B cell (primary cell): ENCODE measurements at regions not wholly inside any gene's neighbourhood (a gene's known extent, or its start where the extent isn't known, plus 50 kb on each side); places are given as distances from the start of the nearest gene placed in this dataset.

ENCODE experiments used
- EZH2 ChIP-seq: IDR thresholded peaks from 2 replicates; pipeline ENCODE4 v1.6.1; 2012; ENCODE audit warnings: borderline replicate concordance, low read depth, mild to moderate bottlenecking, moderate library complexity, low read length; ENCODE audit not compliant: insufficient read depth, poor library complexity, severe bottlenecking
- TF ChIP-seq, protein P1 (sequence below): fragments of 200-600 bp; IDR thresholded peaks from one replicate; pipeline ENCODE4 v1.8.0; 2022; ENCODE audit warnings: antibody characterized with exemption, mild to moderate bottlenecking

DNA sequence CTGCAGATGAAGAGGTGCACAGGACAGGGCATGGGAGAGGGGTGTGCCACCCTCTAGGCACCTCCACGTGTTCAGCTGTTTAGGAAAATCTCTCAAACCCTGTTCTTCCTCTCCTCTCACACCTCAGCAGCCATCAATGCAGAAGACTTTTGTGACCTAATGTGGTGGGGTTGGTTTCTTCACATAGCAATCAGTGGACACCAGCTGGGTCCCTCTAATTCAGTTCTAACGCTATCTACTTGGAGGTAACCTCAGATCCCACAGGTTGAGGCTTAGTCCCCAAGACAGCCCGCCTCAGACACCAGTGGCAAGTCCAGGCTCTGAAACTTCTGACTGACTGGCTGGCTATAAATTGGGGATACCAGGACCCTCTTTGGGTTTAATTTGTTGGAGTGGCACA, 69.9 kb upstream of the ANKRD10 start:
- TF ChIP-seq, protein P1, sequence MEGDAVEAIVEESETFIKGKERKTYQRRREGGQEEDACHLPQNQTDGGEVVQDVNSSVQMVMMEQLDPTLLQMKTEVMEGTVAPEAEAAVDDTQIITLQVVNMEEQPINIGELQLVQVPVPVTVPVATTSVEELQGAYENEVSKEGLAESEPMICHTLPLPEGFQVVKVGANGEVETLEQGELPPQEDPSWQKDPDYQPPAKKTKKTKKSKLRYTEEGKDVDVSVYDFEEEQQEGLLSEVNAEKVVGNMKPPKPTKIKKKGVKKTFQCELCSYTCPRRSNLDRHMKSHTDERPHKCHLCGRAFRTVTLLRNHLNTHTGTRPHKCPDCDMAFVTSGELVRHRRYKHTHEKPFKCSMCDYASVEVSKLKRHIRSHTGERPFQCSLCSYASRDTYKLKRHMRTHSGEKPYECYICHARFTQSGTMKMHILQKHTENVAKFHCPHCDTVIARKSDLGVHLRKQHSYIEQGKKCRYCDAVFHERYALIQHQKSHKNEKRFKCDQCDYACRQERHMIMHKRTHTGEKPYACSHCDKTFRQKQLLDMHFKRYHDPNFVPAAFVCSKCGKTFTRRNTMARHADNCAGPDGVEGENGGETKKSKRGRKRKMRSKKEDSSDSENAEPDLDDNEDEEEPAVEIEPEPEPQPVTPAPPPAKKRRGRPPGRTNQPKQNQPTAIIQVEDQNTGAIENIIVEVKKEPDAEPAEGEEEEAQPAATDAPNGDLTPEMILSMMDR = no peak
- no peak for TF ChIP-seq EZH2
